ENCODE measurements at regions not wholly inside any gene's neighbourhood (a gene's known extent, or its start where the extent isn't known, plus 50 kb on each side); places are given as distances from the start of the nearest gene placed in this dataset.

DNA sequence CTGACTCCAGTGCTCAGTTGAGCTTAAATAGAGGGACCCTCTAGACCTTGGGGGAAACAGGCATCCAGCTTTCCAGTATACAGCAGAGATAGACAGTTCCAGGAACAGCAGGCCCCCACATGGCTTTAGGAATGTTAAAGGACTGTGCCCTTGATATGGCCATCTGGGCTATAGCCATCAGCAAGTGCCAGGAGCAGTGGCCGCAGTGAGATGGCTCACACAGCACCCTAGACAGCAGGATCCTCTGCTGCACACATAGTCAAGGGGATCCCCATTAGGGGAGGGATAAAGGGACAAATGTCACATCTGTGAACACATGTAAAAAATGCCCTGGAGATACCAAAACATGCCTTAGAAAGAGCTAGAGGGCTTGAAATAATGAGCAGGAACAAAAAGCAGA, 213.4 kb downstream of the PTH2R start:
- H3K9me3 ChIP-seq (ENCODE audit: low read length) = no peaks in the 10 kb centered on the region
- H3K27ac ChIP-seq (ENCODE audit: low read length) = no peak overlapping the region
- no peaks in the 10 kb centered on the region for H3K9me2 ChIP-seq (replicated peaks; ENCODE audit: insufficient read depth, low read length)
- no peak overlapping the region for H3K4me2 ChIP-seq (ENCODE audit: low read depth, low read length, poor library complexity, severe bottlenecking)
- no peaks in the 10 kb centered on the region for H3K27me3 ChIP-seq (ENCODE audit: low read length)
- no peak overlapping the region for H3K4me3 ChIP-seq (ENCODE audit: low read length)
- no peaks in the 10 kb centered on the region for H3K79me2 ChIP-seq (ENCODE audit: low read length)
- DNase-seq = no peak
- H3K9ac ChIP-seq (ENCODE audit: low read length) = no peak overlapping the region
- H4K20me1 ChIP-seq (ENCODE audit: insufficient read depth, low read depth, low read length) = no peaks in the 10 kb centered on the region
- H3K4me1 ChIP-seq (ENCODE audit: low read length) = no peaks in the 10 kb centered on the region
- no peaks in the 10 kb centered on the region for H3K36me3 ChIP-seq (ENCODE audit: insufficient read depth, low read length)
- no peak overlapping the region for H2AFZ ChIP-seq (ENCODE audit: low read length)

DNA sequence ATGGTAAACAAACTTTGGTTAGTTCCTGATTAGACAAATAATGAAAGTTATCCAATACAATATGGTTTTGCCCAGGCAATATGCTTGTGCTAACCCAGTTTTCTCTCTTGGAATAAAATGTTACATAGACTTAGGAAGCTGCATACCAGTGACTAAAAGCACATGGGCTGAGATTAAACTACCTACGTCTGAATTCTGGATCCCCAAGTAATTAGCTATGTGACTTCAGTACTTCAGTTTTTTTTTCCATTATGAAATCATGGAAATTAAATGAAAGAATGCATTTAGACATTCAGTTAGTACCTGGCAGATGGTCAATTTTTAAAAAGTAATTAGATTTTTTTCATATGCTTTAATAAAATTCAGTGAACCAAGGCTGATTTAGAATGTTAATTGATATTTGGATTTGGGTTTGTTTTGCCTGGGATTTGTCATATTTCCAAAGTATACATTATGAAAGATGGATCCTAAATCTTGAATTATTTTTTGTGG, 213.9 kb downstream of the PTH2R start:
- Histone ChIP-seq H3K27ac (ENCODE audit: low read length) (no peak overlapping the region), H3K27me3 (ENCODE audit: low read length) (no peaks in the 10 kb centered on the region), H4K20me1 (ENCODE audit: insufficient read depth, low read depth, low read length) (no peaks in the 10 kb centered on the region), H3K79me2 (ENCODE audit: low read length) (no peaks in the 10 kb centered on the region), H2AFZ (ENCODE audit: low read length) (no peak overlapping the region), H3K9ac (ENCODE audit: low read length) (no peak overlapping the region), H3K4me1 (ENCODE audit: low read length) (no peaks in the 10 kb centered on the region), H3K9me2 (replicated peaks; ENCODE audit: insufficient read depth, low read length) (no peaks in the 10 kb centered on the region), H3K4me3 (ENCODE audit: low read length) (no peak overlapping the region), H3K9me3 (ENCODE audit: low read length) (no peaks in the 10 kb centered on the region), H3K36me3 (ENCODE audit: insufficient read depth, low read length) (no peaks in the 10 kb centered on the region), H3K4me2 (ENCODE audit: low read depth, low read length, poor library complexity, severe bottlenecking) (no peak overlapping the region)
- no peak for DNase-seq

DNA sequence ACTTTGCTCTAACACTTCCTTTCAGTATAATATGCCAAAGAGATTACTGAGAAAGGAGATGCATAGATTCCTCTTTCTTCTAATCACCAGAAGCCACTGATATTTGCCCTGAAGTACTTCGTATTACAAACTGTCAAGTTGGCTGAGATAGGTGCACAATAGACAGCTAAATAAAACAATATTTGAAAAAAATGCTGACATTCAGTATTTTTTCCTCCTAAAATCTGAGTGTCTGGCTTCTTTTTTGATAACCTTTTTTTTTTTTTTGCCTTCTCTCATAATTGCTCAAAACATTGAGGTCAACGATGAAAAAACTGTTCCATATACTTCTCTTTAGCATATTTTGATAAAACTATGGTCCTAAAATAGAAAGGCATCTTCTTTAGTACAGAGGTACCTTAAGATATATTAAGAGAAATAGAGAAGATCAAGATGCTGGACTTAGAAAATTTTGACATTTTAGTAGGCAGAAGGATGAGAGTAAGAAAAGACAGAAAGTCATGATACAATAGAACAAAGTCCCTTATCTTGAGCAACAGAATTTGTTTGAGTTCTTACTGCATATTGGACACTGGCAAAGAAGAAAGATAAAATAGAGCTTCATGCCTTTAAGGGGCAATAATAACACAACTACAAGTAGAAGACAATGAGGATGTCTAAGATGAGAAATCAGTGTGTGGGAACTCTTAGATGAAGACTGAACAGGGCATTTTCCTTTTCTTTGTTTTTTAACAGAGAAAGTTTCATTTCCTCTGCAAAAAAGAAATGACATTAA, 220.7 kb downstream of the PTH2R start:
- Histone ChIP-seq H3K27ac (ENCODE audit: low read length) (no peak overlapping the region), H3K36me3 (ENCODE audit: insufficient read depth, low read length) (no peaks in the 10 kb centered on the region), H3K9me3 (ENCODE audit: low read length) (no peaks in the 10 kb centered on the region), H3K9me2 (replicated peaks; ENCODE audit: insufficient read depth, low read length) (no peaks in the 10 kb centered on the region), H3K4me1 (ENCODE audit: low read length) (no peaks in the 10 kb centered on the region), H3K4me2 (ENCODE audit: low read depth, low read length, poor library complexity, severe bottlenecking) (no peak overlapping the region), H4K20me1 (ENCODE audit: insufficient read depth, low read depth, low read length) (no peaks in the 10 kb centered on the region), H3K4me3 (ENCODE audit: low read length) (no peak overlapping the region), H3K9ac (ENCODE audit: low read length) (no peak overlapping the region), H3K27me3 (ENCODE audit: low read length) (no peaks in the 10 kb centered on the region), H2AFZ (ENCODE audit: low read length) (no peak overlapping the region), H3K79me2 (ENCODE audit: low read length) (no peaks in the 10 kb centered on the region)
- no peak for DNase-seq

DNA sequence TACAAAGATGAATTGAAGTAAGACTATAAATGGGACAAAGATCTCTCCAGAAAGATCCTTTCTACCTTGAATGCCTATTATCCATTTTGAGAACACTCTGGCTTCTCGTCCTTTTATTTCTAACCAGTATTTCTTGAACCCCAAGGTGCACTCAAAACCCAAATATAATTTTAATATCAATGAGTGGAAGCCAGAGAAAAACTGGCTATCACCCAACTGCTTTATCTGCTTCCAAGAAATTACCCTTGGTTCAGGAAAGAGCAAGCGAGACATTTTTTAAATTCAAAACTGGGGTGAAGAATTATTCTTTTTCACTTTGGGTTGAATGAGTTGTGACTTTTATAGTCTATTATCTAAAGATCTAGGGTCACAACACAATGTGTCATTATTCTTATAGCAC, 221.3 kb downstream of the PTH2R start:
- Histone ChIP-seq H3K4me2 (ENCODE audit: low read depth, low read length, poor library complexity, severe bottlenecking) (no peak overlapping the region), H3K9me2 (replicated peaks; ENCODE audit: insufficient read depth, low read length) (no peaks in the 10 kb centered on the region), H3K27ac (ENCODE audit: low read length) (no peak overlapping the region), H3K4me3 (ENCODE audit: low read length) (no peak overlapping the region), H2AFZ (ENCODE audit: low read length) (no peak overlapping the region), H3K27me3 (ENCODE audit: low read length) (no peaks in the 10 kb centered on the region), H3K79me2 (ENCODE audit: low read length) (no peaks in the 10 kb centered on the region), H3K9me3 (ENCODE audit: low read length) (no peaks in the 10 kb centered on the region), H3K4me1 (ENCODE audit: low read length) (no peaks in the 10 kb centered on the region), H3K36me3 (ENCODE audit: insufficient read depth, low read length) (no peaks in the 10 kb centered on the region), H4K20me1 (ENCODE audit: insufficient read depth, low read depth, low read length) (no peaks in the 10 kb centered on the region), H3K9ac (ENCODE audit: low read length) (no peak overlapping the region)
- no peak for DNase-seq

DNA sequence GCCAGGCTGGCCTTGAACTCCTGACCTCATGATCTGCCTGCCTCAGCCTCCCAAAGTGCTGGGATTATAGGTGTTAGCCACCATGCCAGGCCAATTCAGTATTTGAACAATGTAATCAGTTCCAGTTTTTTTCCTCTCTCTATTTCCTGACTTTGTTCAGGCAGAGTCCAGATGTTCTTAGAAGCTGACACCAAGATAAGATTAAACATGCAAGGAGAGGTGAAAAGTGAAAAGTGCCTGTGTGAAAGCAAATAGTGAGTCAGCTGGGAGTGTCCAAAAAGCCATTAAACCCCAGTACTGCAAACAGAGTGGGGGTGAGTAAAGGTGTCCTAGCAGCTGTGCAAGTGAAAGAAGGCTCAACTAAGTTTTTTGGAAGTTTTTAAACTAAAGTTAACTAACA, 231.5 kb downstream of the PTH2R start:
- Histone ChIP-seq H3K9me2 (replicated peaks; ENCODE audit: insufficient read depth, low read length) (no peaks in the 10 kb centered on the region), H3K27ac (ENCODE audit: low read length) (no peak overlapping the region), H3K9ac (ENCODE audit: low read length) (no peak overlapping the region), H3K4me1 (ENCODE audit: low read length) (no peaks in the 10 kb centered on the region), H3K4me2 (ENCODE audit: low read depth, low read length, poor library complexity, severe bottlenecking) (no peak overlapping the region), H3K27me3 (ENCODE audit: low read length) (no peaks in the 10 kb centered on the region), H3K79me2 (ENCODE audit: low read length) (no peaks in the 10 kb centered on the region), H3K36me3 (ENCODE audit: insufficient read depth, low read length) (no peaks in the 10 kb centered on the region), H3K4me3 (ENCODE audit: low read length) (no peak overlapping the region), H2AFZ (ENCODE audit: low read length) (no peak overlapping the region), H3K9me3 (ENCODE audit: low read length) (no peaks in the 10 kb centered on the region), H4K20me1 (ENCODE audit: insufficient read depth, low read depth, low read length) (no peaks in the 10 kb centered on the region)
- no peak for DNase-seq

DNA sequence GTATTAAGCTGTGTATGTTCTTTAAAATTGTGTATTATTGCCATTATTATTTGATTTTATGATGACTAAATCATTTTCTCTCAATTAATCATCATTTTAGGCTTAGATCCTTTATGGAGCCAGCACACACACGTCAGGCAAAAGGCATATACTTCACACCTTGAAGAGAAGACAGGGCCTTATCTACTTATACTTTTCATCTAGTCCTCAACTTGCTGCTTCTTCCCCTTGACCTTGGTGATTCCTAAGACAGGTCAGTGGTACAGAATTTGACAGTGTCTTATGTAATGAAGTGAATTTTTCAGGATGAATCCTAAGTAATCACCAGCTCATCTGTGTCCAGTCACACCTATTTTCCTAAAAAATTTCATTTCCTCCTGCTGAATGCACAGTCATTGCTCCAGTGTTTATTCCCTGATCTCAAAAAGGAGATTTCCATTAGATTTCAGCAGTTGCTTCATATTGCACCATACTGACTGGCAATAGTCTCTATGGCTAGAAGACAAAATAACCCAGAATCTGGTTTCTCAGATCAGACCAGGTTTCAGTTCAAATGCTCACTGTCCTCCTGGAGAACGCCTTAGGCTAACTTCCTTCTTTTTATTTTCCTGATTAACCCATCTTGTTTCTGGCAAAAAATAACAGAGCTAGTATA, 235.7 kb downstream of the PTH2R start:
- H3K9ac ChIP-seq (ENCODE audit: low read length) = no peak overlapping the region
- H3K9me3 ChIP-seq (ENCODE audit: low read length) = no peaks in the 10 kb centered on the region
- no peaks in the 10 kb centered on the region for H4K20me1 ChIP-seq (ENCODE audit: insufficient read depth, low read depth, low read length)
- H3K36me3 ChIP-seq (ENCODE audit: insufficient read depth, low read length) = no peaks in the 10 kb centered on the region
- H2AFZ ChIP-seq (ENCODE audit: low read length) = no peak overlapping the region
- no peak for DNase-seq
- no peak overlapping the region for H3K27ac ChIP-seq (ENCODE audit: low read length)
- H3K27me3 ChIP-seq (ENCODE audit: low read length) = no peaks in the 10 kb centered on the region
- no peaks in the 10 kb centered on the region for H3K9me2 ChIP-seq (replicated peaks; ENCODE audit: insufficient read depth, low read length)
- no peaks in the 10 kb centered on the region for H3K79me2 ChIP-seq (ENCODE audit: low read length)
- H3K4me1 ChIP-seq (ENCODE audit: low read length) = no peaks in the 10 kb centered on the region
- no peak overlapping the region for H3K4me2 ChIP-seq (ENCODE audit: low read depth, low read length, poor library complexity, severe bottlenecking)
- no peak overlapping the region for H3K4me3 ChIP-seq (ENCODE audit: low read length)

DNA sequence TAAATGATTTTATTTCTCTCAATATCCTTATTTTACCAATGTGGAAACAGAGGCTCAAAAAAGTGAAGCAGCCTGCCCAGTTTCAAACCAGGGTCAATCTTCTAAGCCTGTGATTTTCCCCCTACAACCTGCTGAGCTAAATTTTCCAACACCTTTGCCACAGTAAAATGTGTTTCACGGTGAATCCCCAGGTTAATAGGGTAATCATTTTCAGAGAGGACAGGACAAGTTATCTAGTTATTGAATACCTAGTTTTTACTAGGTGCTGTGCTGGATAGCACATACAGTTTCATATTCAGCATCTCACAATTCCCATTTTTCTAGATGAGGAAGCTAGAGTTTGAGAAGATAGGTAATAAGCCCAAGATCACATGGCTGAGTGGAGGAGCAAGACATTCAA, 236.6 kb downstream of the PTH2R start:
- H3K9ac ChIP-seq (ENCODE audit: low read length) = no peak overlapping the region
- no peaks in the 10 kb centered on the region for H4K20me1 ChIP-seq (ENCODE audit: insufficient read depth, low read depth, low read length)
- no peak overlapping the region for H2AFZ ChIP-seq (ENCODE audit: low read length)
- H3K4me2 ChIP-seq (ENCODE audit: low read depth, low read length, poor library complexity, severe bottlenecking) = no peak overlapping the region
- H3K36me3 ChIP-seq (ENCODE audit: insufficient read depth, low read length) = no peaks in the 10 kb centered on the region
- no peaks in the 10 kb centered on the region for H3K9me2 ChIP-seq (replicated peaks; ENCODE audit: insufficient read depth, low read length)
- H3K4me3 ChIP-seq (ENCODE audit: low read length) = no peak overlapping the region
- no peak for DNase-seq
- no peaks in the 10 kb centered on the region for H3K27me3 ChIP-seq (ENCODE audit: low read length)
- no peak overlapping the region for H3K27ac ChIP-seq (ENCODE audit: low read length)
- no peaks in the 10 kb centered on the region for H3K4me1 ChIP-seq (ENCODE audit: low read length)
- H3K9me3 ChIP-seq (ENCODE audit: low read length) = no peaks in the 10 kb centered on the region
- H3K79me2 ChIP-seq (ENCODE audit: low read length) = no peaks in the 10 kb centered on the region

DNA sequence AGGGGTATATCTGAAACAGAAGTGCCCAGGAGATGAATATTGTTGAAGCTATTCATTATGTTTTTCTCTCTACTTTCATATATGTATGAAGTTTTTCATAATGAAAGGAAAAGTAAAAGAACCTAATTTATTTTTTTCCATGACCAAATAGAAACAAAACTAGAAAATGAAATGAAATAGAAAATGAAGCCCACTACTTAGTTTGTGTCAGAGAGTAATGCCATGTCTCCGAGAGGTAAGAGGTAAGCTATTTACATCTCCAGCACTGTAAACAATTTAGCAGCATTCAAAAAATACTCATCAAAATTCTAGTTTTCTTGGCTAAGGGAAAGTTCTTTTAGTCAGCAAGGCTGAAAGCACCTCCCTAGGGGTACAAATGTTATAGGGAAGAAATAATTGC, 238.6 kb downstream of the PTH2R start:
- H3K4me1 ChIP-seq (ENCODE audit: low read length) = no peaks in the 10 kb centered on the region
- H3K9ac ChIP-seq (ENCODE audit: low read length) = no peak overlapping the region
- H3K4me2 ChIP-seq (ENCODE audit: low read depth, low read length, poor library complexity, severe bottlenecking) = no peak overlapping the region
- H3K79me2 ChIP-seq (ENCODE audit: low read length) = no peaks in the 10 kb centered on the region
- no peaks in the 10 kb centered on the region for H3K9me2 ChIP-seq (replicated peaks; ENCODE audit: insufficient read depth, low read length)
- no peak for DNase-seq
- H3K9me3 ChIP-seq (ENCODE audit: low read length) = no peaks in the 10 kb centered on the region
- no peaks in the 10 kb centered on the region for H3K36me3 ChIP-seq (ENCODE audit: insufficient read depth, low read length)
- H3K27me3 ChIP-seq (ENCODE audit: low read length) = no peaks in the 10 kb centered on the region
- no peak overlapping the region for H3K4me3 ChIP-seq (ENCODE audit: low read length)
- H2AFZ ChIP-seq (ENCODE audit: low read length) = no peak overlapping the region
- H3K27ac ChIP-seq (ENCODE audit: low read length) = no peak overlapping the region
- no peaks in the 10 kb centered on the region for H4K20me1 ChIP-seq (ENCODE audit: insufficient read depth, low read depth, low read length)

Data from Karpas-422 (cell line).